Activated CD4-positive, alpha-beta memory T cell treated with anti-CD3 and anti-CD28 coated beads for 36 hours (primary cell): ENCODE measurements at regions not wholly inside any gene's neighbourhood (a gene's known extent, or its start where the extent isn't known, plus 50 kb on each side); places are given as distances from the start of the nearest gene placed in this dataset.
A peak's percentile ranks its signal among the peaks of the same experiment; 100 is the strongest.

Experiments used
- CTCF ChIA-PET: fragments of 350-600 bp; sonication (Branson Sonifier 250); formaldehyde crosslinking; loops from one replicate; lab custom pipeline; 2021; ENCODE audit warnings: antibody characterized with exemption, inconsistent platforms; lab: Charles Lee
- POLR2A ChIA-PET: fragments of 350-600 bp; sonication (Branson Sonifier 250); formaldehyde crosslinking; loops from one replicate; lab custom pipeline; 2021; ENCODE audit warnings: antibody characterized with exemption; lab: Charles Lee
- DNase-seq: peaks from one replicate; pipeline ENCODE4 v3.0.0-alpha.2; 2020
- H3K27ac Mint-ChIP-seq: one replicate; pipeline ENCODE4 v1.8.0; 2021; ENCODE audit warnings: mixed read lengths
- H3K27me3 Mint-ChIP-seq: one replicate; pipeline ENCODE4 v1.8.0; 2021; ENCODE audit warnings: mixed read lengths
- H3K36me3 Mint-ChIP-seq: one replicate; pipeline ENCODE4 v1.8.0; 2021; ENCODE audit warnings: mixed read lengths
- H3K4me1 Mint-ChIP-seq: one replicate; pipeline ENCODE4 v1.8.0; 2021; ENCODE audit warnings: low read depth, mixed read lengths
- H3K4me3 Mint-ChIP-seq: one replicate; pipeline ENCODE4 v1.8.0; 2021; ENCODE audit warnings: mild to moderate bottlenecking, mixed read lengths
- H3K9me3 Mint-ChIP-seq: one replicate; pipeline ENCODE4 v1.8.0; 2021; ENCODE audit warnings: mixed read lengths
- intact Hi-C: fragments of 100-400 bp; cut with micrococcal nuclease; formaldehyde crosslinking; loops from one replicate; pipeline ENCODE4 v1.15.1; 2023

DNA sequence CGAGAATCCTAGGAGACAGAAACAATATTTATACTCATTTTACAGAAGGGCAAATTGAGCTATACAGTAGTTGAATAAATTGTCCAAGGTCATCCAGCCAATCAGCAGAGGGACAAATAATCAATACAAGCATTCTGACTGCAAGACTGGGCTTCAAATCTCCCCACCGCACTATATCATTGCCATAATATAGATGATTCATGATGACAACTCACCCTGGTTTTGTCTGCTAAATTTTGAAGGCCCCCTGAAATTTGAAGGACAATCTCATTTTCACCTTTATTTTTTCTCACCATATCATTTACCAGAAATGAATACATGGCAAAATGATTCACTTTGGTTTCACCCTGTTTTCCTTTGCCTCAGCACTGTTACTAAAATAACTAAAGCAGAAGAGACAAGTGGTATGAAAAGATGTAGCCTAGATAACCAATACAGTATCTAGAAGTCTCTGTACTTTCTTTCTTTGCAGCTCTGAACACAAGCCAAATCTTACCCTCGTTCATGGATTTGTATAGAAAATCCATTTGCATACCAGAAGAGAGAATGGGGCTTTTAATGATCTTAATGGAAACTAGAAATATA lies 292.5 kb downstream of the TTLL7 start:
- CTCF ChIA-PET = no interaction called here
- Mint-ChIP-seq H3K4me3 (no peak overlapping the region), H3K4me1 (peaks cover 7% of the 10 kb centered on the region), H3K27ac (no peak overlapping the region), H3K36me3 (no peaks in the 10 kb centered on the region), H3K27me3 (no peaks in the 10 kb centered on the region), H3K9me3 (no peaks in the 10 kb centered on the region)
- no peak for DNase-seq
- POLR2A ChIA-PET = no interaction called here
- intact Hi-C loops = no loop called here

GRCh38 chr1:83705091-83705490 lies 293.8 kb downstream of the TTLL7 start:
- Mint-ChIP-seq H3K4me1 (peaks cover 8% of the 10 kb centered on the region), H3K9me3 (no peaks in the 10 kb centered on the region), H3K36me3 (no peaks in the 10 kb centered on the region), H3K4me3 (no peak overlapping the region), H3K27me3 (no peaks in the 10 kb centered on the region), H3K27ac (no peak overlapping the region)
- ChIA-PET POLR2A (no interaction called here), CTCF (no interaction called here)
- no peak for DNase-seq
- intact Hi-C loops = no loop called here

GRCh38 chr1:83704350-83704749 lies 294.6 kb downstream of the TTLL7 start:
- POLR2A ChIA-PET = no interaction called here
- intact Hi-C loops = no loop called here
- H3K27ac Mint-ChIP-seq = no peak overlapping the region
- peaks cover 8% of the 10 kb centered on the region for H3K4me1 Mint-ChIP-seq
- H3K36me3 Mint-ChIP-seq = no peaks in the 10 kb centered on the region
- no peaks in the 10 kb centered on the region for H3K27me3 Mint-ChIP-seq
- DNase-seq = no peak
- H3K9me3 Mint-ChIP-seq = peaks cover 2% of the 10 kb centered on the region
- CTCF ChIA-PET = no interaction called here
- no peak overlapping the region for H3K4me3 Mint-ChIP-seq

- ChIA-PET POLR2A (no interaction called here), CTCF (no interaction called here)
- intact Hi-C loops = no loop called here
- no peaks in the 10 kb centered on the region for H3K36me3 Mint-ChIP-seq
- peaks cover 8% of the 10 kb centered on the region for H3K4me1 Mint-ChIP-seq
- peaks cover 4% of the 10 kb centered on the region for H3K9me3 Mint-ChIP-seq
- DNase-seq = no peak
- no peak overlapping the region for H3K27ac Mint-ChIP-seq
- H3K4me3 Mint-ChIP-seq = no peak overlapping the region
- H3K27me3 Mint-ChIP-seq = no peaks in the 10 kb centered on the region
Measured at GRCh38 chr1:83702356-83702755, 296.6 kb downstream of the TTLL7 start.

DNA sequence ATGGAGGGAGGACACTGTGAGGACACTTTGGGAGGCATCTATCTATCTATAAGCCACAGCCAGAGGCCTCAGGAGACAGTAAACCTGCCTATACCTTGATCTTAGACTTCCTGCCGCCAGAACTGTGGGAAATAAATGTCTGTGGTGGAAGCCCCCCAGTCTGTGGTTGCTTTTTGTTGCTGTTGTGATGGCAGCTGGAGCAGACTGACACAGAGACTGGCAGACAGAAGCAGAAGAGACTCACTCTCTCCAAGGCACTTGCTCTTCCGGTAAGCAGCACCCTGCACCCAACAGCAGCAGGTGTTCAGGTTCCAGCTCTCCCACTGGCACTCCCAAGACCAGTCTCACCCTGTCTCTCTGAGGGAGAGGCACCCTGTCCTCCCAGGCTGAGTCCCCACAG lies 297.6 kb downstream of the TTLL7 start:
- DNase-seq = no peak
- H3K4me3 Mint-ChIP-seq = no peak overlapping the region
- ChIA-PET CTCF (no interaction called here), POLR2A (no interaction called here)
- no peak overlapping the region for H3K27ac Mint-ChIP-seq
- no peaks in the 10 kb centered on the region for H3K36me3 Mint-ChIP-seq
- H3K9me3 Mint-ChIP-seq = peaks cover 4% of the 10 kb centered on the region
- H3K27me3 Mint-ChIP-seq = peaks cover under 1% of the 10 kb centered on the region
- intact Hi-C loops = no loop called here
- peaks cover 4% of the 10 kb centered on the region for H3K4me1 Mint-ChIP-seq

- Mint-ChIP-seq H3K27ac (no peak overlapping the region), H3K27me3 (peaks cover 6% of the 10 kb centered on the region), H3K4me1 (peaks cover 4% of the 10 kb centered on the region), H3K9me3 (peaks cover 4% of the 10 kb centered on the region), H3K36me3 (no peaks in the 10 kb centered on the region), H3K4me3 (no peak overlapping the region)
- CTCF ChIA-PET = no interaction called here
- POLR2A ChIA-PET = no interaction called here
- DNase-seq = no peak
- intact Hi-C loops = no loop called here
Measured at GRCh38 chr1:83698644-83699043, 300.3 kb downstream of the TTLL7 start.

- ChIA-PET POLR2A (no interaction called here), CTCF (no interaction called here)
- Mint-ChIP-seq H3K36me3 (no peaks in the 10 kb centered on the region), H3K4me1 (peaks cover 9% of the 10 kb centered on the region), H3K4me3 (no peak overlapping the region), H3K27me3 (peaks cover 6% of the 10 kb centered on the region), H3K9me3 (peaks cover 4% of the 10 kb centered on the region), H3K27ac (no peak overlapping the region)
- intact Hi-C loops = no loop called here
- no peak for DNase-seq
Measured at GRCh38 chr1:83697961-83698360, 301.0 kb downstream of the TTLL7 start.

GRCh38 chr1:83697220-83697619 lies 301.7 kb downstream of the TTLL7 start:
- H3K9me3 Mint-ChIP-seq = peaks cover 4% of the 10 kb centered on the region
- H3K4me1 Mint-ChIP-seq = peaks cover 14% of the 10 kb centered on the region
- ChIA-PET CTCF (no interaction called here), POLR2A (no interaction called here)
- no peak overlapping the region for H3K27ac Mint-ChIP-seq
- no peak for DNase-seq
- peaks cover 6% of the 10 kb centered on the region for H3K27me3 Mint-ChIP-seq
- H3K4me3 Mint-ChIP-seq = no peak overlapping the region
- H3K36me3 Mint-ChIP-seq = no peaks in the 10 kb centered on the region
- intact Hi-C loops = no loop called here

DNA sequence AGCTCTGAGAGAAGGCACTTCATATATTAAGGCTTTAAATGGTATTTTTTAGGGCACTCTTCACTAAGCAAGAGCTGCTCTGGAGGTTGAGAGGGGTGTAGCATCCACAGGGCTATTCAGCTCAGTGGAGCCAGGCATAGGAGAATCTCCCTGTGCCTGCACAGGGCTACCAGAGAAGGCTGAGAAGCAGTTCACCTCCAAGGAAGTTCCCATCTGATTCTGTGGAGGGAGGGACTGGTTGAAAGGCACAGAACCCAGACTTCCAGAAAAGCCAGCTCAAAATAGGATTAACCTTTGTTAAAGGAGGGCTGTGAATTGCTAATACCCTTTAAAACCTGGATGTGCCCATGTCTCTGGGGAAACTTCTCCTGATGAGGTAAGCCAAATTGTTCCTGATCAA lies 304.5 kb downstream of the TTLL7 start:
- Mint-ChIP-seq H3K27ac (no peak overlapping the region), H3K4me3 (no peak overlapping the region), H3K4me1 (peaks cover 10% of the 10 kb centered on the region), H3K36me3 (no peaks in the 10 kb centered on the region), H3K9me3 (peaks cover 4% of the 10 kb centered on the region), H3K27me3 (peaks cover 6% of the 10 kb centered on the region)
- DNase-seq = no peak
- intact Hi-C loops = no loop called here
- CTCF ChIA-PET = no interaction called here
- POLR2A ChIA-PET = no interaction called here

DNA sequence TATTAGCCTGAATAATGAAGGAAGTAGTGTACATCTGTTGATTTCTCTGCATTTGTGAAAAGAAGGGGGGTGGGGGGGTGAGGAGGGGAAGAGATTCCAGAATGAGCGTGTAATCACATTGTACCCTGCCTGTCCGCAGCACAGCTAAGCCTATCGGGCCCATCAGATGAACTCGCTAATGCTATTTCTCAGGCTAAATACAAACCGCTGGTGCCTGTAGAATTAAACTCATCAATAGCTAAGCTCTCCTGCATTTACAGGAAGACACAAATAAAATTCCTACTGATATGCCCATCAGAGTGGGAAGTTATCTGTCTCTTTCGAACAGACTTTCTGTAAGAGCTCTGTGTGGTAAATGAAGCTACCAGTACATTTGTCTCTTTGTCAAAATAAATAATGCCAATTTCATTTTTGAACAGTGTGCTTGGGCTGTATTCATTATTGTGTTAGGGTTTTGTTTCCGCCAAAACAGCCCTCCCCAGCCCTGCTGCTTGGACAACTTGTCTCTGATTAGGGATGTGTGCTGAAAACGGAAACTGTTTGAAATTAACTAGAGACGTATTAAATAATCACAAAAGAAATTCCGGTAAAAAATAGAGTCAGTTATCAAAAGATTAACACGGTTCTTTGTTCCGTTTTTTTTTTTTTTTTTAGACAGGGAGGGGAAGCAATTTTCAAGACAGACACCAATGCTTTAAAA lies 305.4 kb downstream of the TTLL7 start:
- Mint-ChIP-seq H3K27ac (no peak overlapping the region), H3K9me3 (peaks cover 9% of the 10 kb centered on the region), H3K4me3 (no peak overlapping the region), H3K36me3 (no peaks in the 10 kb centered on the region), H3K4me1 (peaks cover 10% of the 10 kb centered on the region), H3K27me3 (peaks cover 6% of the 10 kb centered on the region)
- DNase-seq = no peak
- intact Hi-C loops = no loop called here
- ChIA-PET CTCF (no interaction called here), POLR2A (no interaction called here)

DNA sequence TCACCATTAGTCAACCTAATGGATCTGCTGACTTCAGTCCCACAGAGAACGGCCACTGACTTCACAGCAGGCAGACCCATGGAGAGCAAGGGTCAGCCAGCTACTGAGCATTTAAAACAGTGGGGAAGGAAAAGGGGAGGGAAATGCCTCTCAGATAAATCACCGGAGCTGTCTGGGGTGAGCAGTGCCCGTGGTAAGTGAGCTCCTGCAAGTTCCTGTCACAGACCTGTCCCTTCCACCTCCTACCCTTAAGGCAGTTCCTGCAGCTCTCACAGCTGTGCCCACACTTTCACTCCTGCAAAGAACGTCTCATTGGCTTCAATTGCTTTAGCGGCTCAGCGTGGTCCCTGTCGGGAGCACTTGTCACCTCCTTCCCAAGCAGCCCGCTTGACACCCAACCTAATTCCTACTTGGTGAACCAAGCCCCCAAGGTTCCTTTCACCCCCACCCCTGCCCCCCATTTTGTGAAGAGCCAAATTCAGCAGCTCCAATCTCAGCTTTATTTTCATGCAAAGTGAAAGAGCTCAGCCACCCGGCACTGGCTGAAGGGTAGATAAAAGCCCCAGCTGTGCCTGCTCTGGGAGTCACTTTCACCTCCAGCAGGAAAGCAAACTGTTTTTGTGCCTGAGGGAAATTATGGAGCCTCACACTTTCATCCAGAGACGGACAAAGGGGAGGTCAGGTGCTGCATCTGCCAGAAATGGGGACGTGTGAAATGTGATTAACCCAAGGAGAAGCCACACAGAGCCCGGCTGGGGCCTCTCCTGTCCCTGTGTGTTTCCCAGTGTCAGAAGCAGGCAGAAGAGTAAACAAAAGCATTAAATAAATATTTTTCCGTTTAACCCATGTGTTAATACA lies 306.2 kb downstream of the TTLL7 start:
- DNase-seq = peak; percentile 13
- CTCF ChIA-PET = no interaction called here
- POLR2A ChIA-PET = no interaction called here

DNA sequence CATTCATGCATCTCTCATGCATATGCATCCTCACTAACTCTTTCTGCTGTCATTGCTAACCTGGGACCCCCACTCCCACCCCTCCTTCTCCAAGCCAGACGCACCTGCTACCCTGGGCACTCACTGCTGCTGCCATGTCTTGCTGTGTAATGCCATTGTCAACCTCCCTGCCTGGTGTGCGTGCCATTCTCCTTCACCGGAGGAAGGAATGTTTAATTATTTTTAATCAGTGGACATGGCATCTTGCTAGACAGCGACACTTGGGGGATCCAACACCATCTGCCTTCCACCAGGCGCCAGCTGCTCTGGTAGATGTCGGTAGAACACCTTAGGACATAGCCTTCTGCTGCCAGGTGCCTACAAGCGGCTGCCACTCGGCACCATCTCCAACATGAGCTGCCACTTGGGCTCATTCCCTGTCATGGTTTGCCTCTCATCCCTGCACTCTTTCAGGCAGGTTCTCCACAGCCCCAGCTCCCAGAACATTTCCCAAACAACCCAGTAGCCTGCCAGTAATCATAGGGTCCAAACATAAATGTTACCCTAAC lies 306.9 kb downstream of the TTLL7 start:
- intact Hi-C loops = no loop called here
- Mint-ChIP-seq H3K36me3 (no peaks in the 10 kb centered on the region), H3K4me1 (peaks cover 10% of the 10 kb centered on the region), H3K27ac (no peak overlapping the region), H3K9me3 (peaks cover 17% of the 10 kb centered on the region), H3K27me3 (peaks cover 6% of the 10 kb centered on the region), H3K4me3 (no peak overlapping the region)
- no peak for DNase-seq
- CTCF ChIA-PET = no interaction called here
- POLR2A ChIA-PET = no interaction called here

More for the DNA sequence above, 306.2 kb downstream of the TTLL7 start:
- Mint-ChIP-seq H3K27ac (no peak overlapping the region), H3K27me3 (peaks cover 6% of the 10 kb centered on the region), H3K4me3 (peak overlapping the region; percentile 67), H3K36me3 (no peaks in the 10 kb centered on the region), H3K9me3 (peaks cover 15% of the 10 kb centered on the region), H3K4me1 (peaks cover 10% of the 10 kb centered on the region)
- intact Hi-C loops = no loop called here
